Osteoblast (primary cell): ENCODE measurements at regions not wholly inside any gene's neighbourhood (a gene's known extent, or its start where the extent isn't known, plus 50 kb on each side); places are given as distances from the start of the nearest gene placed in this dataset.

ENCODE experiments used
- DNase-seq: peaks from one replicate; pipeline ENCODE4 v3.0.0; 2011; ENCODE audit warnings: low spot score, mixed read lengths; ENCODE audit not compliant: insufficient read length; ENCODE audit errors: missing footprints
- H2AFZ ChIP-seq: 2 replicates; pipeline ENCODE4 v1.6.0; 2011; ENCODE audit warnings: mild to moderate bottlenecking, low read length
- H3K27ac ChIP-seq: 2 replicates; pipeline ENCODE4 v1.5.1; 2011; ENCODE audit warnings: mild to moderate bottlenecking, low read depth, low read length, moderate library complexity
- H3K27me3 ChIP-seq: 2 replicates; pipeline ENCODE4 v1.6.0; 2012; ENCODE audit warnings: mild to moderate bottlenecking, control low read depth, inconsistent platforms, low read length, moderate library complexity; ENCODE audit not compliant: insufficient read depth
- H3K36me3 ChIP-seq: 2 replicates; pipeline ENCODE4 v1.5.1; 2011; ENCODE audit warnings: mild to moderate bottlenecking, low read length, control low read depth, moderate library complexity; ENCODE audit not compliant: insufficient read depth
- H3K4me1 ChIP-seq: 2 replicates; pipeline ENCODE4 v1.5.1; 2011; ENCODE audit warnings: mild to moderate bottlenecking, low read length, control low read depth, moderate library complexity; ENCODE audit not compliant: insufficient read depth
- H3K4me2 ChIP-seq: 2 replicates; pipeline ENCODE4 v1.6.0; 2011; ENCODE audit warnings: mild to moderate bottlenecking, low read length; ENCODE audit not compliant: insufficient read depth
- H3K4me3 ChIP-seq: fragments of 200-600 bp; sonication (generic); 3 replicates; pipeline ENCODE4 v1.5.1; 2012; ENCODE audit warnings: mild to moderate bottlenecking, low read length, inconsistent platforms; ENCODE audit not compliant: insufficient read depth
- H3K79me2 ChIP-seq: 2 replicates; pipeline ENCODE4 v1.6.0; 2012; ENCODE audit warnings: mild to moderate bottlenecking, low read length, control low read depth, inconsistent platforms; ENCODE audit not compliant: insufficient read depth
- H3K9me3 ChIP-seq: 2 replicates; pipeline ENCODE4 v1.5.1; 2011; ENCODE audit warnings: low read depth, low read length, control low read depth
- H4K20me1 ChIP-seq: 2 replicates; pipeline ENCODE4 v1.6.0; 2012; ENCODE audit warnings: mild to moderate bottlenecking, low read length, control low read depth; ENCODE audit not compliant: insufficient read depth
- CTCF ChIP-seq: IDR thresholded peaks from 2 replicates; pipeline ENCODE4 v1.5.1; 2011; ENCODE audit warnings: mild to moderate bottlenecking, low read depth, low read length, moderate library complexity; ENCODE audit errors: extremely low read depth

- peak overlapping the region; percentile 83 for H3K27ac ChIP-seq
- H3K9me3 ChIP-seq, result no peaks in the 10 kb centered on the region
- no peak for TF ChIP-seq CTCF
- H3K4me2 ChIP-seq, result peak overlapping the region; percentile 65
- peak overlapping the region; percentile 55 for H2AFZ ChIP-seq
- peak overlapping the region; percentile 11 for H3K4me3 ChIP-seq
- H3K79me2 ChIP-seq, result no peaks in the 10 kb centered on the region
- no peaks in the 10 kb centered on the region for H3K27me3 ChIP-seq
- no peaks in the 10 kb centered on the region for H4K20me1 ChIP-seq
- no peaks in the 10 kb centered on the region for H3K36me3 ChIP-seq
- no peak for DNase-seq
- peaks cover 27% of the 10 kb centered on the region for H3K4me1 ChIP-seq
Observed at GRCh38 chr15:68512052-68512451, 66.7 kb upstream of the CORO2B start.

GRCh38 chr15:68512598-68512997 is 66.2 kb upstream of the CORO2B start:
- H3K27ac ChIP-seq, result peak overlapping the region; percentile 83
- no peak for TF ChIP-seq CTCF
- no peak for DNase-seq
- H2AFZ ChIP-seq, result no peak overlapping the region
- no peaks in the 10 kb centered on the region for H3K79me2 ChIP-seq
- H3K4me1 ChIP-seq, result peaks cover 27% of the 10 kb centered on the region
- H3K4me3 ChIP-seq, result no peak overlapping the region
- H3K36me3 ChIP-seq, result no peaks in the 10 kb centered on the region
- no peaks in the 10 kb centered on the region for H3K27me3 ChIP-seq
- no peaks in the 10 kb centered on the region for H4K20me1 ChIP-seq
- H3K9me3 ChIP-seq, result no peaks in the 10 kb centered on the region
- H3K4me2 ChIP-seq, result peak overlapping the region; percentile 65

- H4K20me1 ChIP-seq, result no peaks in the 10 kb centered on the region
- H3K4me3 ChIP-seq, result no peak overlapping the region
- H3K79me2 ChIP-seq, result no peaks in the 10 kb centered on the region
- no peak overlapping the region for H3K4me2 ChIP-seq
- TF ChIP-seq CTCF, result no peak
- no peak for DNase-seq
- no peak overlapping the region for H2AFZ ChIP-seq
- H3K9me3 ChIP-seq, result no peaks in the 10 kb centered on the region
- H3K27ac ChIP-seq, result no peak overlapping the region
- H3K36me3 ChIP-seq, result no peaks in the 10 kb centered on the region
- peaks cover 25% of the 10 kb centered on the region for H3K4me1 ChIP-seq
- H3K27me3 ChIP-seq, result no peaks in the 10 kb centered on the region
Observed at GRCh38 chr15:68515371-68516095, 63.3 kb upstream of the CORO2B start.

GRCh38 chr15:68517285-68517761 is 61.5 kb upstream of the CORO2B start:
- Histone ChIP-seq H3K4me2 (no peak overlapping the region), H3K27me3 (no peaks in the 10 kb centered on the region), H3K36me3 (no peaks in the 10 kb centered on the region), H3K4me3 (no peak overlapping the region), H3K9me3 (no peaks in the 10 kb centered on the region), H3K27ac (no peak overlapping the region), H2AFZ (no peak overlapping the region), H3K79me2 (no peaks in the 10 kb centered on the region), H3K4me1 (peaks cover 7% of the 10 kb centered on the region), H4K20me1 (no peaks in the 10 kb centered on the region)
- DNase-seq, result no peak
- TF ChIP-seq CTCF, result no peak
